Lung (tissue), 11 donors: ENCODE measurements at regions not wholly inside any gene's neighbourhood (a gene's known extent, or its start where the extent isn't known, plus 50 kb on each side); places are given as distances from the start of the nearest gene placed in this dataset.

Source experiments
- ATAC-seq: fragments of 200-7000 bp; cut with Tn5 transposase; one replicate; pipeline ENCODE4 v1.9.1; 2020; ENCODE audit warnings: moderate number of reproducible peaks; ENCODE audit not compliant: insufficient read depth, low FRiP score
- DNase-seq, 3 donors: peaks; one replicate each; pipeline ENCODE4 v3.0.0-alpha.2; 2013 to 2017
- H3K27ac ChIP-seq, 2 donors: one replicate each; pipeline ENCODE4 v1.5.1; 2013; ENCODE audit warnings: mild to moderate bottlenecking in 2 of 2, moderate library complexity in 2 of 2, control low read depth in 1 of 2, inconsistent platforms in 1 of 2, low read depth in 1 of 2, low read length in 1 of 2
- H3K27me3 ChIP-seq, 3 donors: one replicate each; pipeline ENCODE4 v1.5.1; 2013; ENCODE audit warnings: low read length in 2 of 3; ENCODE audit not compliant: control insufficient read depth in 3 of 3, insufficient read depth in 3 of 3
- H3K36me3 ChIP-seq, 4 donors: one replicate each; pipeline ENCODE4 v1.5.1; 2013; ENCODE audit warnings: low read length in 4 of 4, mild to moderate bottlenecking in 1 of 4, moderate library complexity in 1 of 4; ENCODE audit not compliant: control insufficient read depth in 4 of 4, insufficient read depth in 4 of 4
- H3K4me1 ChIP-seq, 5 donors: one replicate each; pipeline ENCODE4 v1.5.1; 2013; ENCODE audit warnings: low read length in 5 of 5, mild to moderate bottlenecking in 2 of 5, moderate library complexity in 1 of 5; ENCODE audit not compliant: control insufficient read depth in 5 of 5, insufficient read depth in 5 of 5
- H3K4me3 ChIP-seq: one replicate; pipeline ENCODE4 v1.5.1; 2013; ENCODE audit warnings: mild to moderate bottlenecking, control low read depth, moderate library complexity
- H3K9ac ChIP-seq, 2 donors: one replicate each; pipeline ENCODE4 v1.5.1; 2013; ENCODE audit warnings: low read length in 2 of 2, control low read depth in 1 of 2; ENCODE audit not compliant: insufficient read depth in 1 of 2
- H3K9me3 ChIP-seq, 4 donors: one replicate each; pipeline ENCODE4 v1.5.1; 2013; ENCODE audit warnings: low read length in 3 of 4, mild to moderate bottlenecking in 1 of 4, moderate library complexity in 1 of 4; ENCODE audit not compliant: control insufficient read depth in 4 of 4, insufficient read depth in 3 of 4
- CTCF ChIP-seq: IDR thresholded peaks from 2 replicates; pipeline ENCODE4 v1.5.1; 2012; ENCODE audit warnings: mild to moderate bottlenecking; ENCODE audit errors: control extremely low read depth, extremely low read depth
- WGBS, 2 donors: extraction: QIAGEN DNeasy Blood & Tissue Kit; methylation state at CpG; one replicate each; pipeline ENCODE4 v1.1.7; 2013; 5-methylcytosine and 5-hydroxymethylcytosine counted together
- donor health status: control.
- donor health status: control.
- donor health status: Bipolar disorder and iron deficiency.
- donor health status: healthy.
- donor health status: DM: yes; HTN: yes; CAD: no.

DNA sequence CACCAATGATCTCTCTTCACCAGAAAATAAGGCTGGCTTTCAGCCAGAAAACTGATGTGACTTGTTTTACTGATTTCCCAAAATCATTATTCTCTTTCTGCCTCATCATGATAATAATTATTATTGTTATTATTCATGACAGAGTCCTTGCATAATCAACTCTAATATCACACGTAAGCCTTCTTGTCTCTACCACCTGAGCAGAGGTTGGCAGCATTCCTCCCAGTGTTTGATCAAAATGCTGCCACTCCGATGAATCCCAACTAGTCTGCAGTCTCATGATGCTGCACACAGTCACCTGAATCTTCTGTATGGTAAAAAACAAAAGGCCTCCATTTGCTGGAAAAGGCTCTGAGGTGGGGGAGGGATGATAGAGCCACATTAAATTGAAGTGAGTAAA lies 105.7 kb upstream of the PLEKHG7 start:
- no peak for ATAC-seq
- H3K4me1 ChIP-seq = no peaks in the 10 kb centered on the region
- no peak for TF ChIP-seq CTCF
- no peaks in the 10 kb centered on the region for H3K36me3 ChIP-seq
- H3K9ac ChIP-seq = no peak overlapping the region
- no peak overlapping the region for H3K4me3 ChIP-seq
- H3K27ac ChIP-seq = no peak overlapping the region
- no peak for DNase-seq
- H3K9me3 ChIP-seq = peaks cover 0 to 6% (median 3%) of the 10 kb centered on the region in 4 donors
- WGBS, 2 donors = 47 to 94% methylated on average over 2 of the region's 2 CpGs
- H3K27me3 ChIP-seq = no peaks in the 10 kb centered on the region

DNA sequence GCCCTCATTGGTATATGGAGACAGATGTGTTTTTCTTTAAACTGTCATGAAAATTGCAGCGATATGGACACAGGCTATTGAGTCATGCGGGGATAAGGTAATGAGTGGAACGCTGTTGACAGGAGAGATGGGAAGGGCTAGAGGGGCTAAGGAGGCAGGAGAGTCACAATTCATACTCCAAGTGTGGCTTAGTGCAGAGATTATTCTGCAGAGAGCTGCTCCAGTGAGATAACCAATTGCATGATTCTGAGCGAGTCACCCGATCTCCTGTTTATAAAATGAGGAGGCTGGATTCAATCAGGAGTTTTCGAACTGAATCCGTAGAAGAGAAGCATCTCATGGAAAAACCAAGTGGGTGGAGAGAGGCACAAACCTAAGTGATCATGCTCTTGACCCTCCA lies 106.4 kb upstream of the PLEKHG7 start:
- WGBS, 2 donors = 88 to 94% methylated on average over 7 of the region's 7 CpGs
- ATAC-seq = no peak

GRCh38 chr12:92595663-92596062 lies 107.1 kb upstream of the PLEKHG7 start:
- Histone ChIP-seq H3K4me3 (no peak overlapping the region), H3K4me1 (no peaks in the 10 kb centered on the region), H3K9ac (no peak overlapping the region), H3K36me3 (no peaks in the 10 kb centered on the region), H3K9me3 (peaks cover 0 to 6% (median 3%) of the 10 kb centered on the region in 4 donors), H3K27ac (no peak overlapping the region), H3K27me3 (no peaks in the 10 kb centered on the region)
- ATAC-seq (no peak), DNase-seq (no peak)
- 93 to 94% methylated on average over 1 of the region's 1 CpG for WGBS, 2 donors
- TF ChIP-seq CTCF = no peak

More for the DNA sequence above, 106.4 kb upstream of the PLEKHG7 start:
- no peak for DNase-seq
- Histone ChIP-seq H3K4me1 (no peaks in the 10 kb centered on the region), H3K27me3 (no peaks in the 10 kb centered on the region), H3K36me3 (no peaks in the 10 kb centered on the region), H3K4me3 (no peak overlapping the region), H3K27ac (no peak overlapping the region), H3K9ac (no peak overlapping the region), H3K9me3 (peaks cover 0 to 6% (median 3%) of the 10 kb centered on the region in 4 donors)
- no peak for TF ChIP-seq CTCF

DNA sequence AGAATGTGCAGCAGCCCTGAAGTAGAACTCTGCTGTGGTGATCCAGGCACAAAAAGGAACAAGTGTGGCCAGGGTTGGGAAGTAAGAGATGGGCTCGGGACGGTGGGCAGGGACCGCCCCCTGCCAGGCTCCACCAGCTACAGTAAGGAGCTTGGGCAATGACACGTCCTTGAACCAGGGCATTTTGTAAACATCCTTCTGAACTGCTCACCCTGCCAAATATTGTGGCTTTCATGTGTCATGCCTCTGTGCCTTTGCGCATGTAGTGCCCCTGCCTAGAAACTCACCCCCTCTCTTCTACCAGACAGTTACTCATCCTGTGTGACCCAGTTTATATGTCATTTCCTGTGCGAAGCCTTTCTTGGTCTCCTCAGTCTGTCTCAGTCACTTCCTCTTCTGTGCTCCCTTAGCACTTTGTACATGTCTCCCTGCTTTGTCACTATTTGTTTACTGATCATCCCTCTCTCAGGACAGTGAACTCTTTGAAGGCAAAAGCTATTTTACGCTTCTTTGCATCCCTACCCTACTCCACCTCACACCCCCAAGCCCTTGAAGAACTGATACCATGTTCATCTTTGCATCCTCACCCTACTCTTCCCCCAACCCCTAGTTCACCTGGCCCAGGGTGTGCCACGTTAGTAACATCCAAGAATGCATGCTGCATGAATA lies 108.9 kb upstream of the PLEKHG7 start:
- TF ChIP-seq CTCF = no peak
- H3K9ac ChIP-seq = no peak overlapping the region
- 40 to 45% methylated on average over 8 of the region's 8 CpGs for WGBS, 2 donors
- ATAC-seq (peak; percentile 80), DNase-seq (peak in 1 of 3 donors; percentile 57)
- H3K9me3 ChIP-seq = no peaks in the 10 kb centered on the region
- peak overlapping the region in 1 of 2 donors; percentile 81 for H3K27ac ChIP-seq
- no peak overlapping the region for H3K4me3 ChIP-seq
- H3K4me1 ChIP-seq = no peaks in the 10 kb centered on the region
- H3K36me3 ChIP-seq = no peaks in the 10 kb centered on the region
- no peaks in the 10 kb centered on the region for H3K27me3 ChIP-seq
